ENCODE measurements at regions not wholly inside any gene's neighbourhood (a gene's known extent, or its start where the extent isn't known, plus 50 kb on each side); places are given as distances from the start of the nearest gene placed in this dataset.

DNA sequence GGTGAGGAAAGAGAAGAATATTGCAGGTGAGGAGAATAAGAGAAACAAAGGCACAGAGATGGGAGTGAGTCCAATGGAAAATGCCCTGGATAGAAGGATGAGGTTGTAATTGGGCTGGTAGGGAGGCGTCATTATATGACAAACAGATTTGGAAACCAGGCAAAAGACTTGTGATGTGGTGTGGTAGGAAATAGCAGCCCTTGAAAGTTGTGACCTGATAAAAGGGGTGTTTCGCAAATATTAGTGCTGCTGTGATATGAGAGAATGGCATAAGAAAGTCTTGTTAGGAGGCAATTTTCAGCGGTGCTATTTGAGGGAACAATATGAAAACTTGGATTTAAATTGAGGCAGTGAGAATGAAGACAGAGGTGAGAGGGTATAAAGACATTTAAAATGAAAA, 217.5 kb upstream of the ACTBL2 start:
- DNase-seq (ENCODE audit: low read depth) = no peak
- H3K4me3 ChIP-seq (ENCODE audit: low read length) = no peak overlapping the region
- TF ChIP-seq, protein P1, sequence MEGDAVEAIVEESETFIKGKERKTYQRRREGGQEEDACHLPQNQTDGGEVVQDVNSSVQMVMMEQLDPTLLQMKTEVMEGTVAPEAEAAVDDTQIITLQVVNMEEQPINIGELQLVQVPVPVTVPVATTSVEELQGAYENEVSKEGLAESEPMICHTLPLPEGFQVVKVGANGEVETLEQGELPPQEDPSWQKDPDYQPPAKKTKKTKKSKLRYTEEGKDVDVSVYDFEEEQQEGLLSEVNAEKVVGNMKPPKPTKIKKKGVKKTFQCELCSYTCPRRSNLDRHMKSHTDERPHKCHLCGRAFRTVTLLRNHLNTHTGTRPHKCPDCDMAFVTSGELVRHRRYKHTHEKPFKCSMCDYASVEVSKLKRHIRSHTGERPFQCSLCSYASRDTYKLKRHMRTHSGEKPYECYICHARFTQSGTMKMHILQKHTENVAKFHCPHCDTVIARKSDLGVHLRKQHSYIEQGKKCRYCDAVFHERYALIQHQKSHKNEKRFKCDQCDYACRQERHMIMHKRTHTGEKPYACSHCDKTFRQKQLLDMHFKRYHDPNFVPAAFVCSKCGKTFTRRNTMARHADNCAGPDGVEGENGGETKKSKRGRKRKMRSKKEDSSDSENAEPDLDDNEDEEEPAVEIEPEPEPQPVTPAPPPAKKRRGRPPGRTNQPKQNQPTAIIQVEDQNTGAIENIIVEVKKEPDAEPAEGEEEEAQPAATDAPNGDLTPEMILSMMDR (conservative IDR thresholded peaks at IDR 0.05; ENCODE audit: low read depth, low read length) = no peak

DNA sequence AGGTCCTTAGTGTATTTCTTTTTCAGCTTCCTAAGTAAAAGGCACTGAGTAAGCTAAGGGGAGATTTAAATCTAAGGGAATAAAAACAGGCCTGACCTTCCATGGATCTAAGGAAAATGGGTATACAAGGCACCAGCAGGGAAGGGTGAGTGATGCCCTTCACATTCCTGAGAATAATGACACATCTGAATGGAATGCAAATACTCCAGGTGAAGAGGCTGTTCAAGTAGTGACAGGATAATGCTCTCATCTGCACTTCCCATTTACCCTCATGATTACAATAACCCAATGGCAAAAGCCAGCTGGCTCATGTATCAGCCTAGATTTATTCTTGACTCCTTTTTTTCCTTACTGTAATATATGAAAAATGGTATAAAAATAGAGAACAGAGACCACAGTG, 216.2 kb upstream of the ACTBL2 start:
- DNase-seq (ENCODE audit: low read depth) = no peak
- H3K4me3 ChIP-seq (ENCODE audit: low read length) = no peak overlapping the region
- TF ChIP-seq, protein P1 (conservative IDR thresholded peaks at IDR 0.05; ENCODE audit: low read depth, low read length) = no peak

DNA sequence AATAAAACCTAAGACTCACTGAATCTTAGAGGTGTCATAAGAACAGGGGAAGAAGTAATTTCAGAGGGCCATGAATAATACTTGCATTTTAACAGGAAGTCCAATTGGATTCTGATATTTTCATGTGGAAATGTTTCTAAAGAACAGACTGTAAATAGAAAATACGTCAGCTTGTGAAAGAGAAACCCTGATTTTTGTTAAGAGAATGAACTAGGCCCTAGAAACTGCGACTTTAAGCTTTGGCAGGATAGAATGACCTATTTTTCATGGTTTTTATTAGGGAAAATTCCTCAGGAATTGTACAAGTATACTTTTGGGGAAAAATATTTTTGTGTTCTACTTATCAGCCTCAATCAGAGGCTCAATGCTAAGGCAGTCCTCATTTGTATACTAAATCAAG, 215.5 kb upstream of the ACTBL2 start:
- TF ChIP-seq, protein P1 (conservative IDR thresholded peaks at IDR 0.05; ENCODE audit: low read depth, low read length) = no peak
- H3K4me3 ChIP-seq (ENCODE audit: low read length) = no peak overlapping the region

DNA sequence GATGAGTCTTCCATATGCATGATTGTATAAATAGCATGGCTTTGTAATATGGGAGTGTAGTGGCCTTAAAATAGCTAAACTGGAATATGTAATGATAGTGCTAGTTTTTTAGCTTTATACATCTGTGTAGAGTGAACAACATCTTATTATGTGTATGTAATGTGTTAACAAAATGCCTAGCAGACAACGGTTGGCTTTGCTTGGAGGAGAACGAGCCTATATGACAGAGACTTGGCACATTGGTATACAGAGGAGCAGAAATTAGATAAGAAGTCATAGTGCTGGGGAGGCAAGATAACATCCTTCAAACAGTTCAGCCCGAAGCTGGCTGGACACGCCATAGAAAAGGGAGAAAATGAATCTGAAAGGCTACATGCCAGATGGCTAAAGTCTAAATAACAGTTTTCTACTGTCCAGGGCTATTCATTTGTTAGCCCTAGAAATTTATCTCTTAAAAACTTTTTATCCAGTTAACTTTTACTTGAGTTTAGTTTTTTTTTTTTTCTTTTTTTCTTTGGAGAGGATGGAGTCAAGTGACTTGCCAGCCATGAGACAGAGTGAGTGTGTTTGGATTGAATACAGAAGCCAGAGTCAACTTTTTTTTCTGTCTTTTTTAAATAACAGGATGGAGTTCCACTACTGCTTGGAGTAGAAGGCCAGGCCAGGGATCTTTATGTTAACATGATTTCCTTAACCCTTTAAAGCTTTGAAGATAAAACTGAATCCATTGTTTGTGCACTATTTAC, 214.4 kb upstream of the ACTBL2 start:
- H3K4me3 ChIP-seq (ENCODE audit: low read length) = no peak overlapping the region
- no peak for DNase-seq (ENCODE audit: low read depth)
- TF ChIP-seq, protein P1 (conservative IDR thresholded peaks at IDR 0.05; ENCODE audit: low read depth, low read length) = no peak

More for the DNA sequence above, 215.5 kb upstream of the ACTBL2 start:
- no peak for DNase-seq (ENCODE audit: low read depth)

DNA sequence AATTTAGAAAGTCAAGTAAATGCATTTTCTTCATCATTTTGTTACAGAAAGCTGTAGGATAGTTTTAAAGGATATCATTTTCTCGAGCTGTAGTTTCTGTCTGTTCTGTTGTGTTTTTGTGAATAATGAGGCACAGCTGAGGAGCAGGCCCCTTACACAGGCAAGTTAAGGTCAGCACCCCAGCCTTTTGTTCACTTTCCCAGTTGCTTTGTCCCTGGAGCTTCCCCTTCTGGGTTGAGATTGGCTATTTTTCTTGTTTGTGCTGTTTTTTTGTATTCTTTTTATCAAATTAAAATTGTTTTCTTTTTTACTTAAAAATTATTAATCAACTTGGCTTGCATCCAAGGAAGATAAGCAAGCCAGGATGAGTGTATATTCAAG, 213.8 kb upstream of the ACTBL2 start:
- TF ChIP-seq, protein P1 (conservative IDR thresholded peaks at IDR 0.05; ENCODE audit: low read depth, low read length) = no peak
- DNase-seq (ENCODE audit: low read depth) = no peak
- H3K4me3 ChIP-seq (ENCODE audit: low read length) = no peak overlapping the region

DNA sequence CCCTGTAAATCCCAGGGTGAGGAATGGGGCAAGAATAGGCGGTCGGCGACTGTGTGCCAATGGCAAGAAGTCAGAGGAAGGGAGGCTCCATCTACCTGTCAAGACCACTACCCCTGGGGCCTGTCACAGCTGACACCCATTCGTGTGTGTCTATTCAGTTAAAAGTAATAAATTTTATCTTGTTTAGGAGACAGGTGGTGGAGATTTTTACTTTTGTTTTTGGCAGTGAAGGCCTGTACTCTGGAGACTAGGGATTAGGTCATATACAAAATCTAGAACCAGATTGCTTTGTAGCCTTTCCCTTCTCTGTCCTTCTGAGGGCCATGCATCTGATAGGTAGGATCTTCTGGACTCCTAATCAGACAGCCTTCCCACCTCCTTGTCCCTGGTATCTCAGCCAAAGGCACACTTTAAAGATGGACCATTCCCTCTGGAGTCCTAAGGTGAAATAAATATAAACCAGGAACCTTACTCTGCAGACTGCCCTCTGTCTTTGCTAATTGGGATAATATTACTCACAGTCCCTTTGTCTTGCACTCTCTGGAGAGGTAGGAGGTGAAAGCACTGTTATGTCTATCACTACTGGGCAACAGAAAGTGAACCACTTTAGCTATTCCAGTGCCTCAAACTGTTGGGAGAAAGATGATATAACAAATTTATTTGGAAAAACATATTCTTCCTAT, 213.2 kb upstream of the ACTBL2 start:
- TF ChIP-seq, protein P1 (conservative IDR thresholded peaks at IDR 0.05; ENCODE audit: low read depth, low read length) = no peak
- no peak for DNase-seq (ENCODE audit: low read depth)
- H3K4me3 ChIP-seq (ENCODE audit: low read length) = no peak overlapping the region

DNA sequence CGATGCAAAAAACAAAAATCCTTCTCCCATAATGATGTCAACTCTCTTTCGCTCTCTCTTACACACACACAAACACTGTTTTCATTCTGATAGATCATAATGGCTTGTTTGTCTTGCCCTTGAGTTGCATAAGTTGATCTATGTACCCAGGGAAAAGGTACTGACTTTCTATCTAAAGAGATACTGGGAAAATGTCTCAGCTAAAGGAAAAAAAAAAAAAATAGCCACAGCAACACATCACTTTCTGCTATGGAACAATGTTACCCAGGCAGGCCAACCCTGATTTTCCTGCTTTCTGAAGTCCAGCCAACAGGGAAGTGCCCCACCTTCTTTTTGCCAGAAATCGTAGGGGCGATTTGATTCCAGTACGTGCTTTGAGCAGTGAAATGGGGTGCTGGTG, 212.6 kb upstream of the ACTBL2 start:
- no peak for DNase-seq (ENCODE audit: low read depth)

More for the DNA sequence above, 212.6 kb upstream of the ACTBL2 start:
- TF ChIP-seq, protein P1 (conservative IDR thresholded peaks at IDR 0.05; ENCODE audit: low read depth, low read length) = no peak
- no peak overlapping the region for H3K4me3 ChIP-seq (ENCODE audit: low read length)

Measured in retinal pigment epithelial cell (primary cell).